ENCODE measurements at regions not wholly inside any gene's neighbourhood (a gene's known extent, or its start where the extent isn't known, plus 50 kb on each side); places are given as distances from the start of the nearest gene placed in this dataset.

GRCh38 chr16:61596655-61597054 is 439.6 kb downstream of the CDH8 start:
- no peak for DNase-seq

- no peak for DNase-seq
Observed at GRCh38 chr16:61595605-61596004, 440.6 kb downstream of the CDH8 start.

GRCh38 chr16:61590577-61590976 is 445.7 kb downstream of the CDH8 start:
- DNase-seq = no peak

- DNase-seq = no peak
Observed at GRCh38 chr16:61587526-61587925, 448.7 kb downstream of the CDH8 start.

GRCh38 chr16:61581417-61582046 is 454.7 kb downstream of the CDH8 start:
- no peak for DNase-seq

- no peak for DNase-seq
Observed at GRCh38 chr16:61580579-61580978, 455.7 kb downstream of the CDH8 start.

- DNase-seq = no peak
Observed at GRCh38 chr16:61579195-61579594, 457.0 kb downstream of the CDH8 start.

GRCh38 chr16:61576476-61576875 is 459.8 kb downstream of the CDH8 start:
- no peak for DNase-seq

GRCh38 chr16:61575617-61576016 is 460.6 kb downstream of the CDH8 start:
- DNase-seq = no peak

- no peak for DNase-seq
Observed at GRCh38 chr16:61569028-61569427, 467.2 kb downstream of the CDH8 start.

- no peak for DNase-seq
Observed at GRCh38 chr16:61564716-61565115, 471.5 kb downstream of the CDH8 start.

GRCh38 chr16:61555718-61556441 is 480.4 kb downstream of the CDH8 start:
- DNase-seq = no peak

GRCh38 chr16:61549327-61549726 is 486.9 kb downstream of the CDH8 start:
- no peak for DNase-seq

GRCh38 chr16:61547626-61548025 is 488.6 kb downstream of the CDH8 start:
- DNase-seq = no peak

GRCh38 chr16:61544165-61544564 is 492.1 kb downstream of the CDH8 start:
- no peak for DNase-seq

GRCh38 chr16:61540216-61540615 is 496.0 kb downstream of the CDH8 start:
- no peak for DNase-seq

- DNase-seq = no peak
Observed at GRCh38 chr16:61530697-61531096, 505.5 kb downstream of the CDH8 start.

GRCh38 chr16:61500851-61501250 is 535.4 kb downstream of the CDH8 start:
- DNase-seq = no peak

GRCh38 chr16:61480250-61480649 is 556.0 kb downstream of the CDH8 start:
- DNase-seq = no peak

- DNase-seq = no peak
Observed at GRCh38 chr16:61471737-61472136, 564.5 kb downstream of the CDH8 start.

GRCh38 chr16:61471023-61471422 is 565.2 kb downstream of the CDH8 start:
- no peak for DNase-seq

- no peak for DNase-seq
Observed at GRCh38 chr16:61465285-61465684, 571.0 kb downstream of the CDH8 start.

- DNase-seq = no peak
Observed at GRCh38 chr16:61460020-61460419, 576.2 kb downstream of the CDH8 start.

- DNase-seq = no peak
Observed at GRCh38 chr16:61435346-61435745, 600.9 kb downstream of the CDH8 start.

- peak; percentile 0 to 13 for DNase-seq
Observed at GRCh38 chr16:61432421-61432820, 603.8 kb downstream of the CDH8 start.
